GM21526 (cell line): ENCODE measurements at regions not wholly inside any gene's neighbourhood (a gene's known extent, or its start where the extent isn't known, plus 50 kb on each side); places are given as distances from the start of the nearest gene placed in this dataset.
"Not testable (repeated sequence)": the region's sequence is repeated elsewhere in the genome, so short reads cannot be mapped to it uniquely, and the experiment has no call there.

ENCODE experiments used
- ATAC-seq: cut with Tn5 transposase; IDR thresholded peaks from one replicate; pipeline ENCODE4 v1.9.1; 2021; ENCODE audit warnings: moderate library complexity; ENCODE audit not compliant: unreplicated experiment, low FRiP score

- not testable (repeated sequence) for ATAC-seq
Measured at GRCh38 chr6:21282360-21282759, 311.2 kb upstream of the SOX4 start.

GRCh38 chr6:21284166-21284565, 309.4 kb upstream of the SOX4 start:
- no peak for ATAC-seq

- ATAC-seq, result no peak
Measured at GRCh38 chr6:21284706-21285105, 308.8 kb upstream of the SOX4 start.

- ATAC-seq, result no peak
Measured at GRCh38 chr6:21294144-21294543, 299.4 kb upstream of the SOX4 start.

- ATAC-seq, result no peak
Measured at GRCh38 chr6:21295506-21296240, 297.9 kb upstream of the SOX4 start.

- no peak for ATAC-seq
Measured at GRCh38 chr6:21297665-21298064, 295.9 kb upstream of the SOX4 start.

GRCh38 chr6:21299216-21299615, 294.3 kb upstream of the SOX4 start:
- no peak for ATAC-seq

GRCh38 chr6:21300439-21300838, 293.1 kb upstream of the SOX4 start:
- ATAC-seq, result no peak

GRCh38 chr6:21305893-21306332, 287.6 kb upstream of the SOX4 start:
- ATAC-seq, result no peak

GRCh38 chr6:21306546-21306945, 287.0 kb upstream of the SOX4 start:
- ATAC-seq, result no peak

- no peak for ATAC-seq
Measured at GRCh38 chr6:21309807-21310221, 283.7 kb upstream of the SOX4 start.

GRCh38 chr6:21310568-21311140, 282.9 kb upstream of the SOX4 start:
- no peak for ATAC-seq

- no peak for ATAC-seq
Measured at GRCh38 chr6:21312118-21312517, 281.4 kb upstream of the SOX4 start.

GRCh38 chr6:21317642-21318041, 275.9 kb upstream of the SOX4 start:
- ATAC-seq, result no peak

- ATAC-seq, result no peak
Measured at GRCh38 chr6:21321076-21321475, 272.5 kb upstream of the SOX4 start.

GRCh38 chr6:21321531-21321930, 272.0 kb upstream of the SOX4 start:
- no peak for ATAC-seq

GRCh38 chr6:21323577-21323976, 270.0 kb upstream of the SOX4 start:
- no peak for ATAC-seq

- no peak for ATAC-seq
Measured at GRCh38 chr6:21325201-21325856, 268.2 kb upstream of the SOX4 start.

GRCh38 chr6:21327326-21328112, 266.0 kb upstream of the SOX4 start:
- ATAC-seq, result no peak

GRCh38 chr6:21331235-21331634, 262.3 kb upstream of the SOX4 start:
- no peak for ATAC-seq

- ATAC-seq, result no peak
Measured at GRCh38 chr6:21332077-21332476, 261.5 kb upstream of the SOX4 start.
